Ovary (tissue), 7 donors: ENCODE measurements at regions not wholly inside any gene's neighbourhood (a gene's known extent, or its start where the extent isn't known, plus 50 kb on each side); places are given as distances from the start of the nearest gene placed in this dataset.

Experiments used
- DNase-seq, 5 donors: peaks; one replicate each; pipeline ENCODE4 v3.0.0-alpha.2; 2019 to 2020
- H3K27ac ChIP-seq, 2 donors: fragments of 200-600 bp; one replicate each; pipeline versions ENCODE4 v1.5.1 to v1.8.0; 2019 to 2022
- H3K27me3 ChIP-seq: fragments of 200-600 bp; one replicate; pipeline ENCODE4 v1.8.0; 2022
- H3K36me3 ChIP-seq: fragments of 200-600 bp; sonication (generic); one replicate; pipeline ENCODE4 v1.5.1; 2019
- H3K4me1 ChIP-seq: one replicate; pipeline ENCODE4 v1.8.1; 2013; ENCODE audit warnings: mild to moderate bottlenecking, moderate library complexity; ENCODE audit not compliant: insufficient read depth
- H3K4me3 ChIP-seq: fragments of 200-600 bp; sonication (generic); one replicate; pipeline ENCODE4 v1.5.1; 2017
- H3K9me3 ChIP-seq, 2 donors: fragments of 200-600 bp in 1 of 2; sonication (generic) in 1 of 2; one replicate each; pipeline versions ENCODE4 v1.5.1 to v1.8.1; 2013 to 2019; ENCODE audit warnings: mild to moderate bottlenecking in 1 of 2, moderate library complexity in 1 of 2
- EP300 ChIP-seq: sonication (generic); formaldehyde crosslinking; IDR thresholded peaks from one replicate; pipeline ENCODE4 v1.6.1; 2017; ENCODE audit warnings: antibody characterized with exemption
- POLR2A ChIP-seq: fragments of 450-650 bp; IDR thresholded peaks from one replicate; pipeline ENCODE4 v1.6.1; 2017; ENCODE audit warnings: antibody characterized with exemption, mild to moderate bottlenecking, moderate library complexity
- WGBS, 3 donors: extraction: QIAGEN DNeasy Blood & Tissue Kit in 1 of 3; methylation state at CpG; one replicate each; pipeline versions ENCODE4 v1.1.5 to v1.1.7; 2013 to 2017; 5-methylcytosine and 5-hydroxymethylcytosine counted together
- intact Hi-C, 4 donors: fragments of 100-400 bp; cut with DNase I; formaldehyde crosslinking; loops; one replicate each; pipeline versions ENCODE4 v1.11.0 to v1.15.1; 2022 to 2023
- TF ChIP-seq, protein P1 (sequence below), 3 donors: fragments of 450-650 bp in 2 of 3; fragments of 200-600 bp in 1 of 3; IDR thresholded peaks; one replicate each; pipeline versions ENCODE4 v1.5.1 to v1.8.0; 2016 to 2022; ENCODE audit warnings: antibody characterized with exemption in 3 of 3, mild to moderate bottlenecking in 1 of 3
- donor health status: DM: no; HTN: no; CAD: no; lungs with moderate emphysema.
- donor health status: DM: no; HTN: no; CAD: no.
- donor health status: Bipolar disorder and iron deficiency.
- donor health status: DM: no; HTN: no; CAD: no.
- donor health status: DM: yes; HTN: yes; CAD: no.

DNA sequence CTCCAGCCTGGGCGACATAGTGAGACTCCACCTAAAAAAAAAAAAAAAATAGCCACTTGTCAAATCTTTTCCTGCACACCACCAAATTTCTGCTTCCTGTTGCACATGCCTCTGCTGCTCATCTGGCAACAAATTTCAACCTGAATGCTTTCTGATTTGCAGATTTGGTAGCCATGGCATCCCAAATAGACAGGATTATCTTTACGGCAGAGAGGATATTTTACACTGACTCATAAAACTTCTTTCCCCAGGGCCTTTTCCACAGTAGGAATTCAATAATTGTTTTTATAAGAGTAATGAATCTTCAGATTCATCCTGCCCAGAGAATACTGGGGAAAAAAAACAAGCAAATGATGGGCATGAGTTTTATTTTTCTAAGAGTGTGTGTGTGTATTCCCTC lies 264.6 kb downstream of the FRK start:
- H3K27me3 ChIP-seq = no peaks in the 10 kb centered on the region
- no peaks in the 10 kb centered on the region for H3K9me3 ChIP-seq
- WGBS, 3 donors = 67 to 79% (median 73%) methylated on average over 2 of the region's 2 CpGs
- H3K27ac ChIP-seq = no peak overlapping the region
- H3K4me1 ChIP-seq = no peaks in the 10 kb centered on the region
- DNase-seq = no peak
- TF ChIP-seq, protein P1, sequence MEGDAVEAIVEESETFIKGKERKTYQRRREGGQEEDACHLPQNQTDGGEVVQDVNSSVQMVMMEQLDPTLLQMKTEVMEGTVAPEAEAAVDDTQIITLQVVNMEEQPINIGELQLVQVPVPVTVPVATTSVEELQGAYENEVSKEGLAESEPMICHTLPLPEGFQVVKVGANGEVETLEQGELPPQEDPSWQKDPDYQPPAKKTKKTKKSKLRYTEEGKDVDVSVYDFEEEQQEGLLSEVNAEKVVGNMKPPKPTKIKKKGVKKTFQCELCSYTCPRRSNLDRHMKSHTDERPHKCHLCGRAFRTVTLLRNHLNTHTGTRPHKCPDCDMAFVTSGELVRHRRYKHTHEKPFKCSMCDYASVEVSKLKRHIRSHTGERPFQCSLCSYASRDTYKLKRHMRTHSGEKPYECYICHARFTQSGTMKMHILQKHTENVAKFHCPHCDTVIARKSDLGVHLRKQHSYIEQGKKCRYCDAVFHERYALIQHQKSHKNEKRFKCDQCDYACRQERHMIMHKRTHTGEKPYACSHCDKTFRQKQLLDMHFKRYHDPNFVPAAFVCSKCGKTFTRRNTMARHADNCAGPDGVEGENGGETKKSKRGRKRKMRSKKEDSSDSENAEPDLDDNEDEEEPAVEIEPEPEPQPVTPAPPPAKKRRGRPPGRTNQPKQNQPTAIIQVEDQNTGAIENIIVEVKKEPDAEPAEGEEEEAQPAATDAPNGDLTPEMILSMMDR (IDR thresholded peaks at IDR 0.05) = no peak
- TF ChIP-seq EP300 = no peak
- TF ChIP-seq POLR2A = no peak
- intact Hi-C loops = no loop called here
- H3K4me3 ChIP-seq = no peak overlapping the region
- no peaks in the 10 kb centered on the region for H3K36me3 ChIP-seq

DNA sequence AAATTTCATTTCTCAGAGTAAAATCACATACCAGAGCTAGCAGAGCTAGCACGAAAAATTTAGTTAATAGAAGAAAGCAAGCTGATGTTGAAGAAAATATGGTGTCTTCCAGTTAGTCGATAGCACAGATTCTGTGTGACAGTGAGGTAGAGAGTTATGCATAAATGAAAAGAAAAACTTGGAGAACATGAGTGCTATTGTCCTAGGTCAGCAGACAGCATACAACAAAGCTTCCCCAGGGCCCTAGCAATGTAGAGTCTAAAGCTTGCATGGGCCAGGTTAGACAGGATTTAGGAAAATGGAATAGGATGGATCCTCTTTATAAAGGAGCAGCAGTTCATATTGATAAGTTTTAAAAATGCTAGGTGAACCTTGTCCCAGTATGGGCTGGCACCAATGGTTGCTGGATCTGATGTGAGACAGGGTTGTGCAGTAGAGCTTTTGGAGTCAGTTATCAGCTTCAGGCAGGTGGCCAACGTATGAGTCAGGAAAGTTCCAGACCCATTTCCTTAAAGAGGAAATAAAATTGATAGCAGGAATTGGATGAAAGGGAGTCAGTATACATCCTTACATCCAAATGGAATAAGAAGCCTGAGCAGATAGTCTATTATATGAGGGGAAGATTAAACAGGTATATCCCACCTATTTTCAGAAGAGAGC lies 277.2 kb downstream of the FRK start:
- Histone ChIP-seq H3K36me3 (no peaks in the 10 kb centered on the region), H3K4me3 (no peak overlapping the region), H3K9me3 (no peaks in the 10 kb centered on the region), H3K27me3 (no peaks in the 10 kb centered on the region), H3K4me1 (no peaks in the 10 kb centered on the region), H3K27ac (no peak overlapping the region)
- intact Hi-C loops = no loop called here
- WGBS, 3 donors = 59 to 65% (median 60%) methylated on average over 3 of the region's 3 CpGs
- TF ChIP-seq, protein P1 (IDR thresholded peaks at IDR 0.05) = no peak
- no peak for TF ChIP-seq EP300
- no peak for TF ChIP-seq POLR2A
- no peak for DNase-seq

DNA sequence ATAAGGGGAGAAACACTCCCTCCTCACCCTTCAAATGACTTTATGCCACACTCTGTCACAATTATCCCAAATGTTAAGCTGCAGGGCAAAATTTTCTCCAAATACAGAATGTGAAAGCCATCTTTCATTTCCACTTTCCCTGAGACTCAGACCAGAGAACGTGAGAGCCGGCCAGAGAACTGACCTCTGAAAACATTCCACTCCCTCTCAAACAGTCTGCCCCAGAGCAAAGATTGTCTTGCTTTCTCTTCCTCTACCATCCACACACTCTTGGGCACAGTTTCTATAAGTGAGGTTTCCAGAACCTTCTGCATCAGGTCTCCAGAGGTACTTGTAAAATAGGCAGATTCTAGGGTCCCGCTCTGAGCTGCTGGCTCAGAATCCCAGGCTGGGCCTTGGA lies 278.1 kb downstream of the FRK start:
- H3K4me1 ChIP-seq = no peaks in the 10 kb centered on the region
- H3K27ac ChIP-seq = no peak overlapping the region
- no peaks in the 10 kb centered on the region for H3K27me3 ChIP-seq
- TF ChIP-seq EP300 = no peak
- intact Hi-C loops = no loop called here
- no peaks in the 10 kb centered on the region for H3K36me3 ChIP-seq
- no peaks in the 10 kb centered on the region for H3K9me3 ChIP-seq
- no peak for DNase-seq
- WGBS, 3 donors = 48 to 56% (median 51%) methylated on average over 3 of the region's 3 CpGs
- no peak overlapping the region for H3K4me3 ChIP-seq

DNA sequence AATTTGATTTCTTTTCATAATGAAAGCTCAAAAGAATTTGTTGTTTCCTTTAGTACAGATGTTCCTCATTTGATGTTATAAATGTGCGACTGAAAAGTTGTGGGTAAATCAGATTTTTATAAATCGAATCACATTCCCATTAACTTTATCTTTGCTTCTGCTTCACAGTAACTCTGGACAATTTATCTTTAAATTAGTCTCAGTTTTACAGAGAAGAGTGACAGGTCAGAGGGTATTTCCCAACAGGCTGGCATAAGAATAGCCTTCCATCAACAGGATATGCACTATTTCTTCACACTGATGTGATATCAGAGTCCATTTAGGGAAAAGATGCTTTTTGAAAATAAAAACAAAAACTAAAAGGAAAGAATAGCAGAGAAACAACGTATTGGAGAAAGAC lies 286.9 kb downstream of the FRK start:
- TF ChIP-seq EP300 (no peak), POLR2A (no peak)
- TF ChIP-seq, protein P1 (IDR thresholded peaks at IDR 0.05) = no peak
- Histone ChIP-seq H3K36me3 (no peaks in the 10 kb centered on the region), H3K27me3 (no peaks in the 10 kb centered on the region), H3K27ac (no peak overlapping the region), H3K4me1 (no peaks in the 10 kb centered on the region), H3K9me3 (no peaks in the 10 kb centered on the region), H3K4me3 (no peak overlapping the region)
- no peak for DNase-seq
- 21 to 33% (median 24%) methylated on average over 3 of the region's 3 CpGs for WGBS, 3 donors
- intact Hi-C loops = no loop called here

DNA sequence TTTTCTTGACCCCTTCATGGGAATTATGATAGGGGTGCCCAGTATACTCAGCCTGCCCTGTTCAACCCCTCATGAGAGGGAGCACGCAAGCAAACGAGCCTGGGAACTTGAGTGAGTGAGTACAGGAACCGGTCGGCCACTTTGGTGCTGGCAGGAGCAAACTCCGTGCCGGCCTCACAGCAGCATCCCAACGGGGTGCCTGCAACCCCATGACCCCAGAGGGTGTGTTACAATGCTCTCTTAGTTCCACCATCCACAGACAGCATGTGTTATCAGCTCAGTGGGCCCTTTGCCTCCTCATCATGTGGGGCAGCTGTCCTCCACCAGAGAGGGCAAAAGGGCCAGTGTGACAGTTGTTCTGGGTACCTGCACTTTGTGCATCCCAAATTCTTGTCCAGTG lies 289.8 kb downstream of the FRK start:
- Histone ChIP-seq H3K4me1 (no peaks in the 10 kb centered on the region), H3K4me3 (no peak overlapping the region), H3K27me3 (no peaks in the 10 kb centered on the region), H3K27ac (no peak overlapping the region), H3K9me3 (no peaks in the 10 kb centered on the region), H3K36me3 (no peaks in the 10 kb centered on the region)
- no peak for DNase-seq
- intact Hi-C loops = no loop called here
- TF ChIP-seq POLR2A = no peak
- TF ChIP-seq, protein P1 (IDR thresholded peaks at IDR 0.05) = no peak
- no peak for TF ChIP-seq EP300
- WGBS, 3 donors = 87 to 98% (median 88%) methylated on average over 7 of the region's 7 CpGs
